ENCODE measurements at regions not wholly inside any gene's neighbourhood (a gene's known extent, or its start where the extent isn't known, plus 50 kb on each side); places are given as distances from the start of the nearest gene placed in this dataset.

GRCh38 chr7:42742318-42742717, 169.6 kb downstream of the C7orf25 start:
- H3K4ac ChIP-seq (replicated peaks; ENCODE audit: insufficient read length, low read depth, low read length), result no peak overlapping the region
- no peak for FAIRE-seq
- TF ChIP-seq FOSL1 (IDR thresholded peaks at IDR 0.05; ENCODE audit: insufficient read depth, low read depth, low read length), result no peak
- TF ChIP-seq EZH2 (IDR thresholded peaks at IDR 0.05; ENCODE audit: low read depth, low read length, severe bottlenecking), result no peak
- no peak for TF ChIP-seq POLR2AphosphoS5 (IDR thresholded peaks at IDR 0.05; ENCODE audit: low read depth, low read length)
- TF ChIP-seq GABPA (IDR thresholded peaks at IDR 0.05; ENCODE audit: borderline replicate concordance, insufficient read depth, low read length), result no peak
- no peak for TF ChIP-seq ZNF274 (IDR thresholded peaks at IDR 0.05; ENCODE audit: borderline replicate concordance, extremely low read depth, low read length)
- no peak for TF ChIP-seq PHF8 (conservative IDR thresholded peaks at IDR 0.05; ENCODE audit: low read depth, low read length)
- no peak for TF ChIP-seq KDM4A (IDR thresholded peaks at IDR 0.05; ENCODE audit: low read depth, low read length, severe bottlenecking)
- no peak for TF ChIP-seq SP4 (IDR thresholded peaks at IDR 0.05; ENCODE audit: low read length)
- TF ChIP-seq SIN3A (conservative IDR thresholded peaks at IDR 0.05 in 1 of 2, IDR thresholded peaks at IDR 0.05 in 1 of 2; ENCODE audit: low read depth in 1 of 2, low read length in 2 of 2), result no peak
- TF ChIP-seq SP1 (IDR thresholded peaks at IDR 0.05; ENCODE audit: low read depth, low read length), result no peak
- TF ChIP-seq JUND (IDR thresholded peaks at IDR 0.05; ENCODE audit: low read length), result no peak
- TF ChIP-seq SIRT6 (IDR thresholded peaks at IDR 0.05; ENCODE audit: low read length), result no peak

More at GRCh38 chr7:42742318-42742717, 169.6 kb downstream of the C7orf25 start:
- no peak overlapping the region for H2BK20ac ChIP-seq (ENCODE audit: low read length)
- no peak overlapping the region for H4K5ac ChIP-seq (ENCODE audit: insufficient read length, low read depth, low read length)
- no peak overlapping the region for H2BK12ac ChIP-seq (ENCODE audit: low read depth, low read length)
- no peaks in the 10 kb centered on the region for H3K4me1 ChIP-seq (replicated peaks in 1 of 4; ENCODE audit: control insufficient read depth in 3 of 4, insufficient read depth in 4 of 4, low read length in 3 of 4)
- no peaks in the 10 kb centered on the region for H3K36me3 ChIP-seq (ENCODE audit: control insufficient read depth in 2 of 4, insufficient read depth in 4 of 4, low read length in 3 of 4)
- no peaks in the 10 kb centered on the region for H3K9me3 ChIP-seq (ENCODE audit: insufficient read depth in 2 of 2, low read depth in 1 of 2, low read length in 1 of 2)
- no peak overlapping the region for H3K4me2 ChIP-seq (ENCODE audit: insufficient read depth in 1 of 2, low read depth in 2 of 2, low read length in 2 of 2)
- H3K23me2 ChIP-seq (ENCODE audit: low read depth, low read length), result no peaks in the 10 kb centered on the region
- H4K8ac ChIP-seq (ENCODE audit: extremely low read depth, insufficient read depth, low read length), result no peak overlapping the region
- H3K79me1 ChIP-seq (ENCODE audit: low read depth, low read length), result no peaks in the 10 kb centered on the region
- no peaks in the 10 kb centered on the region for H3K27me3 ChIP-seq (replicated peaks in 1 of 4; ENCODE audit: control insufficient read depth in 3 of 4, extremely low read depth in 1 of 4, insufficient read depth in 3 of 4, low read length in 3 of 4)
- no peak overlapping the region for H3K56ac ChIP-seq (replicated peaks; ENCODE audit: insufficient read length, low read depth, low read length)
- H3K4me3 ChIP-seq (ENCODE audit: extremely low read depth in 1 of 4, insufficient read depth in 2 of 4, low read depth in 3 of 4, low read length in 4 of 4), result no peak overlapping the region
- H4K20me1 ChIP-seq (replicated peaks in 1 of 2; ENCODE audit: control insufficient read depth in 1 of 2, insufficient read depth in 2 of 2, low read length in 2 of 2), result no peaks in the 10 kb centered on the region
- no peaks in the 10 kb centered on the region for H3K79me2 ChIP-seq (ENCODE audit: control insufficient read depth in 1 of 2, insufficient read depth in 2 of 2, low read length in 2 of 2)
- H3K14ac ChIP-seq (ENCODE audit: insufficient read length), result no peak overlapping the region
- H2BK15ac ChIP-seq (ENCODE audit: low read length), result no peak overlapping the region
- CTCF ChIA-PET (ENCODE audit: partially characterized antibody), result interaction anchor here (0.6 to 1.2 kb wide), 3 partner anchors 22 to 643 kb away, joined by 3 to 4 read pairs (median 3); no protein-coding TSS in a partner anchor
- 76% methylated on average over 3 of the region's 3 CpGs; no CpG with 5 or more reads in 1 of the 2 experiments for WGBS, 2 experiments (ENCODE audit: extremely low coverage in 1 of 2, insufficient coverage in 1 of 2, insufficient read length in 1 of 2, insufficient replicate concordance in 2 of 2, low coverage in 1 of 2, low lambda C conversion rate in 2 of 2, missing lambda C conversion rate in 1 of 2)
- H3K27ac ChIP-seq (ENCODE audit: low read depth, low read length), result no peak overlapping the region
- no peak overlapping the region for H2BK120ac ChIP-seq (replicated peaks; ENCODE audit: low read depth, low read length)
- H3K9ac ChIP-seq (replicated peaks in 1 of 4; ENCODE audit: extremely low read depth in 1 of 4, low read depth in 3 of 4, low read length in 3 of 4), result no peak overlapping the region
- POLR2A ChIA-PET (ENCODE audit: partially characterized antibody), result no interaction called here
- no peak overlapping the region for H3K18ac ChIP-seq (ENCODE audit: extremely low read depth, low read length)
- no peak overlapping the region for H3K23ac ChIP-seq (ENCODE audit: insufficient read length)
- DNase-seq (ENCODE audit: low read depth in 1 of 2, low spot score in 2 of 2), result no peak
- H2AFZ ChIP-seq (ENCODE audit: low read length), result no peak overlapping the region
- no peak overlapping the region for H4K91ac ChIP-seq (replicated peaks; ENCODE audit: insufficient read length, low read length)
- H2BK5ac ChIP-seq (ENCODE audit: low read depth, low read length), result no peak overlapping the region
- no peak overlapping the region for H2AK5ac ChIP-seq (ENCODE audit: low read depth, low read length)

Data from H1 (cell line).